KMS-11 (cell line): ENCODE measurements at regions not wholly inside any gene's neighbourhood (a gene's known extent, or its start where the extent isn't known, plus 50 kb on each side); places are given as distances from the start of the nearest gene placed in this dataset.
A peak's percentile ranks its signal among the peaks of the same experiment; 100 is the strongest.

Source experiments
- H2AFZ ChIP-seq: fragments of 200-600 bp; sonication (generic); 2 replicates; pipeline ENCODE4 v1.6.1; 2016; ENCODE audit warnings: antibody characterized with exemption, mixed run types, low read depth
- H3K27ac ChIP-seq: fragments of 200-600 bp; sonication (generic); 2 replicates; pipeline ENCODE4 v1.6.1; 2016; ENCODE audit warnings: mild to moderate bottlenecking, mixed run types
- H3K27me3 ChIP-seq: fragments of 200-600 bp; sonication (generic); 2 replicates; pipeline ENCODE4 v1.6.1; 2017; ENCODE audit warnings: mild to moderate bottlenecking, low read depth, mixed run types, moderate library complexity; ENCODE audit not compliant: insufficient read depth
- H3K36me3 ChIP-seq: fragments of 200-600 bp; sonication (generic); 2 replicates; pipeline ENCODE4 v1.6.1; 2017; ENCODE audit warnings: mild to moderate bottlenecking, mixed run types; ENCODE audit not compliant: insufficient read depth
- H3K4me1 ChIP-seq: fragments of 200-600 bp; sonication (generic); 2 replicates; pipeline ENCODE4 v1.6.1; 2016; ENCODE audit warnings: mild to moderate bottlenecking, low read depth, mixed run types; ENCODE audit not compliant: poor library complexity, severe bottlenecking
- H3K4me2 ChIP-seq: fragments of 200-600 bp; sonication (generic); 2 replicates; pipeline ENCODE4 v1.7.0; 2016; ENCODE audit warnings: mild to moderate bottlenecking, mixed run types
- H3K4me3 ChIP-seq: fragments of 200-600 bp; sonication (generic); IDR thresholded peaks from 2 replicates; pipeline ENCODE4 v1.6.1; 2017; ENCODE audit warnings: low read depth, low read length, mixed read lengths; ENCODE audit not compliant: insufficient read depth
- H3K79me2 ChIP-seq: fragments of 200-600 bp; sonication (generic); 2 replicates; pipeline ENCODE4 v1.6.1; 2016; ENCODE audit warnings: low read depth, mixed run types; ENCODE audit not compliant: insufficient read depth
- H3K9ac ChIP-seq: fragments of 200-600 bp; sonication (generic); 2 replicates; pipeline ENCODE4 v1.6.1; 2016; ENCODE audit warnings: mild to moderate bottlenecking, mixed run types
- H4K20me1 ChIP-seq: fragments of 200-600 bp; sonication (generic); 2 replicates; pipeline ENCODE4 v1.6.1; 2016; ENCODE audit warnings: mild to moderate bottlenecking, mixed run types; ENCODE audit not compliant: insufficient read depth
- CTCF ChIP-seq: fragments of 200-600 bp; sonication (generic); conservative IDR thresholded peaks from 2 replicates; pipeline ENCODE4 v1.6.1; 2017; ENCODE audit warnings: low read depth, mild to moderate bottlenecking, antibody characterized with exemption, low read length, moderate library complexity, mixed read lengths

GRCh38 chr9:2465921-2466460, 155.6 kb upstream of the VLDLR start:
- H3K79me2 ChIP-seq: no peaks in the 10 kb centered on the region
- peak overlapping the region; percentile 20; the same call in 1 of the 2 replicates for H3K9ac ChIP-seq
- H3K27ac ChIP-seq: peak overlapping the region; percentile 61
- TF ChIP-seq CTCF: no peak
- H3K4me2 ChIP-seq: peak overlapping the region; percentile 53
- H2AFZ ChIP-seq: peak overlapping the region; percentile 15; the same call in 1 of the 2 replicates
- H3K36me3 ChIP-seq: no peaks in the 10 kb centered on the region
- peaks cover 50% of the 10 kb centered on the region for H3K4me1 ChIP-seq
- H4K20me1 ChIP-seq: no peaks in the 10 kb centered on the region
- no peak overlapping the region for H3K4me3 ChIP-seq
- H3K27me3 ChIP-seq: no peaks in the 10 kb centered on the region

- H3K79me2 ChIP-seq: no peaks in the 10 kb centered on the region
- H3K27ac ChIP-seq: peak overlapping the region; percentile 61
- H3K9ac ChIP-seq: 0 out of 2 replicates have a peak overlapping the region, but pooled peaks have one; percentile 20
- H2AFZ ChIP-seq: 0 out of 2 replicates have a peak overlapping the region, but pooled peaks have one; percentile 15
- H3K27me3 ChIP-seq: no peaks in the 10 kb centered on the region
- peak overlapping the region; percentile 53 for H3K4me2 ChIP-seq
- no peak for TF ChIP-seq CTCF
- H4K20me1 ChIP-seq: no peaks in the 10 kb centered on the region
- no peak overlapping the region for H3K4me3 ChIP-seq
- H3K4me1 ChIP-seq: peaks cover 50% of the 10 kb centered on the region
- no peaks in the 10 kb centered on the region for H3K36me3 ChIP-seq
These were observed 154.9 kb upstream of the VLDLR start for GRCh38 chr9:2466703-2467102.

- H3K4me1 ChIP-seq: peaks cover 47% of the 10 kb centered on the region
- H3K27ac ChIP-seq: no peak overlapping the region
- TF ChIP-seq CTCF: no peak
- no peak overlapping the region for H3K4me3 ChIP-seq
- no peak overlapping the region for H3K9ac ChIP-seq
- no peaks in the 10 kb centered on the region for H3K36me3 ChIP-seq
- H3K79me2 ChIP-seq: no peaks in the 10 kb centered on the region
- H2AFZ ChIP-seq: peak overlapping the region; percentile 32; the same call in 1 of the 2 replicates
- no peaks in the 10 kb centered on the region for H3K27me3 ChIP-seq
- no peaks in the 10 kb centered on the region for H4K20me1 ChIP-seq
- peak overlapping the region; percentile 7; the same call in 1 of the 2 replicates for H3K4me2 ChIP-seq
These were observed 151.8 kb upstream of the VLDLR start for GRCh38 chr9:2469681-2470221.

- no peak overlapping the region for H3K9ac ChIP-seq
- no peaks in the 10 kb centered on the region for H4K20me1 ChIP-seq
- no peaks in the 10 kb centered on the region for H3K36me3 ChIP-seq
- no peaks in the 10 kb centered on the region for H3K27me3 ChIP-seq
- no peak overlapping the region for H3K27ac ChIP-seq
- H3K4me1 ChIP-seq: peaks cover 19% of the 10 kb centered on the region
- no peaks in the 10 kb centered on the region for H3K79me2 ChIP-seq
- H3K4me2 ChIP-seq: no peak overlapping the region
- H2AFZ ChIP-seq: no peak overlapping the region
- TF ChIP-seq CTCF: no peak
- H3K4me3 ChIP-seq: no peak overlapping the region
These were observed 147.9 kb upstream of the VLDLR start for GRCh38 chr9:2473681-2474080.
